ENCODE measurements at regions not wholly inside any gene's neighbourhood (a gene's known extent, or its start where the extent isn't known, plus 50 kb on each side); places are given as distances from the start of the nearest gene placed in this dataset.

DNA sequence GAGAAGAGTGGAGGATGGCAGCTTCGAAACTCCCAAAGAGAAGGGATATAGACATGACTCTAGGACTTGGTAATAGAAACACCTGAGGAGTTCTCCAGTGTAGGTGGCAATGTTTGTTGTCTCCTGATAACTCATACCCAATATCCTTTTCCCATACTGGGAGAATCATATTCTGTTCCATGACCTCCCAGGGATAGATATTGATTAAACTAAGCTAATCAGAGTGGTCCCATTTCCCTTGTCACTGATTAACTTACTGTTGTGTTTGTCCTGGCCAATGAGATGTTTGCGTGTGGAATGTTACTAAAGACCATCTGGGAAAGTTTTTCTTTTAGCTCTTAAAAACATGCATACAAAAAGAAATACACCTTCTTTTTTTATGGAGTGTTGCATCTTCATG is 85.6 kb downstream of the RPL22L1 start:
- no peaks in the 10 kb centered on the region for H3K4me1 ChIP-seq
- H3K9me3 ChIP-seq: no peaks in the 10 kb centered on the region
- no peak overlapping the region for H3K27ac ChIP-seq
- 89 to 91% methylated on average over 2 of the region's 2 CpGs for WGBS, 2 donors
- H3K36me3 ChIP-seq: no peaks in the 10 kb centered on the region
- no peak for DNase-seq
- no peaks in the 10 kb centered on the region for H3K27me3 ChIP-seq
- H3K4me3 ChIP-seq: no peak overlapping the region
- TF ChIP-seq EP300 (IDR thresholded peaks at IDR 0.05) (no peak), POLR2A (IDR thresholded peaks at IDR 0.05) (no peak), POLR2AphosphoS5 (IDR thresholded peaks at IDR 0.05) (no peak)
- ATAC-seq (ENCODE audit: low FRiP score in 2 of 2): no peak

DNA sequence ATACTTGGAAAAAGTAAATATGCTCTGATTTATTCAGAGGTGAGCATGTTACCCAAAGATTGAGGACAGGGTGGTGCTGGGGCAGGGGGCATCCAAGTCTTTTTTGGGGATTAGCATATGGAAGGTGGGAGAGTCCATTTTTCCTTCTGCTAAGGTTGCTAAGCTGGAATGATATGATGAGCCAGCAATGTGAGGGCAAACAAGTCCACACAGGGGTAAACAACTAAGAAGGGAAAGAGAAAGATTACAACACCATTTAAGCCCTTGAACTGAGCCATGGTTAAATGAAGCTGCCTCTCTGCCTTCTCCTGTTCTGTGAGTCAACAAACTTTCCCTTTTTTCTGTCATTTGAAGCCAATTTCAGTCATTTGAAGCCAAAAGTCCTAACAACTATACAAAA is 89.0 kb downstream of the RPL22L1 start:
- H3K27me3 ChIP-seq: no peaks in the 10 kb centered on the region
- H3K27ac ChIP-seq: no peak overlapping the region
- no peak for DNase-seq
- TF ChIP-seq CTCF (IDR thresholded peaks at IDR 0.05): no peak
- TF ChIP-seq POLR2A (IDR thresholded peaks at IDR 0.05): no peak
- TF ChIP-seq POLR2AphosphoS5 (IDR thresholded peaks at IDR 0.05): no peak
- TF ChIP-seq EP300 (IDR thresholded peaks at IDR 0.05): no peak
- no peak for ATAC-seq (ENCODE audit: low FRiP score in 2 of 2)
- no peak overlapping the region for H3K4me3 ChIP-seq
- H3K9me3 ChIP-seq: no peaks in the 10 kb centered on the region
- no peaks in the 10 kb centered on the region for H3K36me3 ChIP-seq
- H3K4me1 ChIP-seq: no peaks in the 10 kb centered on the region

GRCh38 chr3:170780471-170780870 is 89.5 kb downstream of the RPL22L1 start:
- no peaks in the 10 kb centered on the region for H3K27me3 ChIP-seq
- TF ChIP-seq EP300 (IDR thresholded peaks at IDR 0.05): no peak
- TF ChIP-seq CTCF (IDR thresholded peaks at IDR 0.05): no peak
- no peak for TF ChIP-seq POLR2AphosphoS5 (IDR thresholded peaks at IDR 0.05)
- TF ChIP-seq POLR2A (IDR thresholded peaks at IDR 0.05): no peak
- 48 to 56% methylated on average over 1 of the region's 1 CpG for WGBS, 2 donors
- no peak for ATAC-seq (ENCODE audit: low FRiP score in 2 of 2)
- H3K9me3 ChIP-seq: no peaks in the 10 kb centered on the region
- H3K27ac ChIP-seq: no peak overlapping the region
- no peaks in the 10 kb centered on the region for H3K36me3 ChIP-seq
- no peaks in the 10 kb centered on the region for H3K4me1 ChIP-seq
- H3K4me3 ChIP-seq: no peak overlapping the region
- DNase-seq: no peak

DNA sequence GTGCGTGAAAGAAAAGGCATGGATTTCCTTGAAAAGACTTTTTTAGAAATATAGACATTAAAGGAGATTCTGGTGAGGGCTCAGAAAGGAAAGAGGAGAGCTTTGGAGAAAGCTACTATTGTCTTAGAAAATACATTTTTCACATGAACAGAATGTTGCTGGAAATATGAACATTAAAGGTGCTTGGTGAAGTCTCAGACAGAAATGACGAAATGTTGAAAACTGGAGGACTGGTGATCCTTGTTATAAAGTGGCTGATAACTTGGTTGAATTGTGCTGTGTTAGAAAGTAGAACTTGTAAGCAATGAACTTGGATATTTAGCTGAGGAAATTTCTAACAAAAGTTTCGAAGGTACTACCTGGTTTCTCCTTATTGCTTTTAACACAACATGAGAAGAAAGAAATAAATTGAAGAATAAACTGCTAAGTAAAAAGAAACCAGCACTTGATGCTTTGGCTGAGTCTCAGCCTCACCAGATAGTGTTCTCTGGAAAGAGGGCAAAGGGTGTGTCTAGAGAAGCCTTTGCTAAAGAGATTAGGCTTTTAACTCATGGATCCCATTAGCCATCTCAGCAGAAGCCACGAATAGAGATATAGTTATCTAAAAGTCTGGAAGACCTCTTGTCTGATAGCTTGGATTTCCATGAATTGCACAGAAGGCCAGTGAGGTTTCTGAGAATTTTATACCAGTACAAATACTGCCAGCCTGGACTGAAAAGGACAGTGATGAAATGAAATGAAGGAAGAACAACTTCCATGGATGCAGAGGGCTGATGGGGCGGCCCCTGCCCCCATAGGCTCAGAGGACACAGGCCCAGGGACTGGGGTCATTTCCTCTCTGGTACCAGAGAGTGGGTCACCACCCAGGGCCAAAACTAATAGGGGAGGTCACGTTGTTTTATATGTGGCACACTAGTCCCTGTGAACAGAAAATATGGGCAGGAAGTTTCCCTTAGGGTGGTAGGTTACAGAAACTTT is 91.5 kb downstream of the RPL22L1 start:
- WGBS, 2 donors: 85 to 89% methylated on average over 6 of the region's 6 CpGs
- H3K4me3 ChIP-seq: no peak overlapping the region
- H3K36me3 ChIP-seq: no peaks in the 10 kb centered on the region
- no peaks in the 10 kb centered on the region for H3K27me3 ChIP-seq
- TF ChIP-seq EP300 (IDR thresholded peaks at IDR 0.05) (no peak), POLR2A (IDR thresholded peaks at IDR 0.05) (no peak), CTCF (IDR thresholded peaks at IDR 0.05) (no peak), POLR2AphosphoS5 (IDR thresholded peaks at IDR 0.05) (no peak)
- H3K27ac ChIP-seq: no peak overlapping the region
- ATAC-seq (ENCODE audit: low FRiP score in 2 of 2): no peak
- no peaks in the 10 kb centered on the region for H3K4me1 ChIP-seq
- DNase-seq: no peak
- no peaks in the 10 kb centered on the region for H3K9me3 ChIP-seq

DNA sequence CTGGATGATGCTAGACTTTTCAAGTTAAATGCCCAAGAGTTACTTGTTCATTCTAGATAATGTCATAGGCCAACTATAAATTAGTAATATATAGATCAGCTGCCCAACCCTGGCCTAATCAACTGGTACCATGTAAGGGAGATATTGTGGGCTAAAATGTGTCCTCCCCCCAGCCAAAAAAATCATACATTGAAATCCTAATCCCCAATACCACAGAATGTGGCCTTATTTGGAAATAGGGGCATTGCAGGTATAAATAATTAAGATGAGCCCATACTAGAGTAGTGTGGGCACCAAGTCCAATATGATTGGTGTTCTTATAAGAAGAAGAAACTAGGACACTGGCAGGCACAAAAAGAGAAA is 92.5 kb downstream of the RPL22L1 start:
- Histone ChIP-seq H3K4me1 (no peaks in the 10 kb centered on the region), H3K36me3 (no peaks in the 10 kb centered on the region), H3K27me3 (no peaks in the 10 kb centered on the region), H3K27ac (no peak overlapping the region), H3K4me3 (no peak overlapping the region), H3K9me3 (no peaks in the 10 kb centered on the region)
- no peak for ATAC-seq (ENCODE audit: low FRiP score in 2 of 2)
- no peak for DNase-seq
- TF ChIP-seq POLR2AphosphoS5 (IDR thresholded peaks at IDR 0.05): no peak
- no peak for TF ChIP-seq EP300 (IDR thresholded peaks at IDR 0.05)
- no peak for TF ChIP-seq CTCF (IDR thresholded peaks at IDR 0.05)
- TF ChIP-seq POLR2A (IDR thresholded peaks at IDR 0.05): no peak

All from upper lobe of left lung (tissue), 6 donors.